Ramos (cell line): ENCODE measurements at regions not wholly inside any gene's neighbourhood (a gene's known extent, or its start where the extent isn't known, plus 50 kb on each side); places are given as distances from the start of the nearest gene placed in this dataset.
"Not testable (repeated sequence)": the region's sequence is repeated elsewhere in the genome, so short reads cannot be mapped to it uniquely, and the experiment has no call there.

Experiments
- in situ Hi-C: fragments of 300-500 bp; cut with MboI; formaldehyde crosslinking; loops from one replicate; pipeline ENCODE4 v1.14.3; 2022; ENCODE audit warnings: low sequenced_read_pairs; ENCODE audit not compliant: unreplicated experiment

DNA sequence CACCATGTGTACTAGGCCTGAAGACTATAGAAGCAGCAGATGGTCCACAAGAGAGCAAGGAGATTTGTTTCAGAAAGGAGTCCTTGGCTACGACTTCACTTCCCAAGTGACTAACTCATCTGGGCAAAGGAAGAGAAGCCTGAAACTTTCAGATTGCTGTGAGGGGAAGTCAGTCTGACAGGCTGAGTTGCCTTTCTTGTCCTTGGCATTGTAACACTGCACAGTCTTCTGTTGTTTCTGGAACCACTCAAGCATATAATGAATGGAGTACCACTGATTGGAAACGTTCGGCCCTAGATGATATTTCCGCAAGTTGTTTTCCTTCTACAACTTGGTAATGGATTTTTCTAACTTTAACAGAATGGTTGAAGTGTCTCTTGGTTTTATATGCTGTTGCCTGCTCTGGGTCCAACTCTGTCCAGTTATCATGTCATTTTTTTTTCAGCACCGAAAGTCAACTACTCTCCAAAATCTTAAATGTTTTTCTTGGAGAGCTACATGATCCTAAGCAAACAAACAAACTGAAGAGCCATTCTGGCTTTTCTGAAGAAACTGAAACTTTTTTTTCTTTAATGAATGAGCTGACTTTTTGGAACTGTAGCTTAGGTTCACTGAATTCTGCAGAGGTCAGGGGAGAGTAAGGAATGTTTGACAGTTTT lies 685.7 kb downstream of the MECOM start:
- in situ Hi-C loops, result no loop called here

DNA sequence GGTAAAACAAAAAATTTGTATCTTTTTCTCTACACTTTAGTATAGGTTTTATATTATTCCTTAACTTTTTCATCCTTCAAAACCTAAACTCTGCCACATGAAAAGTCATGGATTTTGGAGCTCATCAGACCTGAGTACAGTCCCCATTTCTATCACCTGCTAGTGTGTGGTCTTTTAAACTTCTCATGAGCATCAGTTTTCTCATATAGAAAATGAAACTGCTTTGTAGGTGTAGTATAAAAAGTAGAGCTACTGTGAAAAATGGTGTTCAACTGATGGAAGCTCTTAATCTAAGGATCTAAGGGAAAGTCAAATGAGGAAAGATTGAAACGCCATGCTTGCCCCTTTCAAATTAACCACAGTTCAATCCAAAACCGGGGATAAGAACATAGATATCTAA lies 686.5 kb downstream of the MECOM start:
- in situ Hi-C loops, result no loop called here

DNA sequence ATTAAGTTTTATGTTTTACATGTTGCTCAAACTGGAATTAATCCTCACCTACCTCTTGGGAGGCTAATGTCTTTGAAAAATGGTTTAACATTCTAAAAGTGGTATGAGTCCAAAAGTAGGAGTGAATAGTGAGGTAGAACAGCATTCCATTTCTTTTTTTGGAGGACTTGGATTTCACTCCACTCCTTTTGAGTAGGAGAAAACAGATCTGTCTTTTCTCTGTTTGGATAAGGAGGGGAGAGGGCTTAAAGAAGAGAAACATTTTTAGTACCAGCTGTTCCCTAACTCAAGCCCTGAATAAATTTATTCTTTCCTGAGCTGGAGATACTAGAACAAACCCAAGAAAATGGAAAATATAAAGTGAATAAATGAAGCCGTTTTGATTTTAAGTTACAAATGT lies 687.9 kb downstream of the MECOM start:
- in situ Hi-C loops, result no loop called here

DNA sequence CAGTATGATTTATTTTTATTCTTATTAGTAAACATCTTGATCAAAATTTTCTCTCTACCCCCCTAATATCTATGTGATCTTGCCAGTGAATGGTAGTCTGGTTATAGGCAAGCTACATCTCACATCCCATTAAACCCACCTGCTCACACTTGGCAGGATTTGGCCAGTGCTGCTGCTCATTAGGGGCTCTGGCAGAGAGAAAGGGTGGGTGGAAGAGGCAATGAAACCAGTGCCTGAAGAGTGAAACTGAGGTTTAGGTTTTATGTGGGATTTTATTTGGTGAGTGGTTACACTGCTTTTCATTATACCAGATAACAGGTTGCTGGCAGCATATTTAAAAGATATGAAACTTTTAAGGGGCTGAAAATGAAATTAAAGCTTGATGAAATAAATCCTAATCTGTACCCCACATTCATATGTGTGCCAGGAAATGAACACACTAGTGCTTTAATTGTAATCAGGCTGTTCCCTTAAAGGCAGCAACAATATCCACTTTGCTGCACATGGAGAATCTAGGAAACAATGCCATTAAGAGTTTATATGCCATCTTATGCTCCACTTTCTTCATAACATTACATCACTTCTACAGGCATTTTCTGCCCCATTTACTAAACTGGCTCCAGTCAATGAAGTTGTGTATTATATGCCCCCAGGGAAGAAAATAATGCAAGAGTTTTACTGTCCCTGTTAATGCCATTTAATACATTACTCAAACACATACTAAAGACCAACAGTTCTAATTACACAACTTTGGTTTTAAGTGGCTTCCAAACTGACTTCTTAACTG lies 688.7 kb downstream of the MECOM start:
- in situ Hi-C loops, result no loop called here

DNA sequence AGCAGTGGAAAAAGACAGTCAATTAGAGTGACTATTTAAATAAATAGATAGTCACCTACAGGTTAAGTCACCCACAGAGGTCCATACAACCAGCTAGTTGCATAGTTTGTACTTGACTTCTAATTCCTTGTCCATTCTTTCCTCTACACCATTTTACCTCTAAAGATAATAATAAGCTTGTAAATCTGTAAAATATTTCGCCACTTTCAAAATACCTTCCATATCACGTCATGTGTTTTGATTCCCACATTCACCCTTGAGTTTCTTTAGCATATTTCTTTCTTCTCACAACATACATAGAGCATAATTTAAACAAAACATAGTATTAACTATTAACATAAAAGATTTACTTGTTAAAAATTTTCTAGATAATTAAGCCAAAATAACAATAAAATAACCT lies 689.6 kb downstream of the MECOM start:
- in situ Hi-C loops, result no loop called here

DNA sequence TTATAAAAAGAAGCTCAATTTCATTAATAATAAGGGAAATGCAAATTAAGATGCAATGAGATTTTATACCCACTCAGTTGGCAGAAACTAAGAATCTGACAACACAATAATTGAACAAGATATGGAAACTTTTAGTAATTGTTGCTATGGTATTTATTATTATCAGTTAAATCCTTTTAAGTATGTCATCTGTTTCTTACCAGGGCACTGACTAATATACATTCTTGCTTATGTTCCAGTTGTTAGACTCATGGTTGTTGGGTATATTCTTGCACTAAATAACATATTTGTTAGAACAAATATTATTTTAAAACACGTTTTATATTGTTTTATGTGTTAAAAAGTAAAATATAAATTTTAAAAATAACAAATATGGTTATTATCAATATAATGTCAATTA lies 690.3 kb downstream of the MECOM start:
- in situ Hi-C loops, result no loop called here

DNA sequence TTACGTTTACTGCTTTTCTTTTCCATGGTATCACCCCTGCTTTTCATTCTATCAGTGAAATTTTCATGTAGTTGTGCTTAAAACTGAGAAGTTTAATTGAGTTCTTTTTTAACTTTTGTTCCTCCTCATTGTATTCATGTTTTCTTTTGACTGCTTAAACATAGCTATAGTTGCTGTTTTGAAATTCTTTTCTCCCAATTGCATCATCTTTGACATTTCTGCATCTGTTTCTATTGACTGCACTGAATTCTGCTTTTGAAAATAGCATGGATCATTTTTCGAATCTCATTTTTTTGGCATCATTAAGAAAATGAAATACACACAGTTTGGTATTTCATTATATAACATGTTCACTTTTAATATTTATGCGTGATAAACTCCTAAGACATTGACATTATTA lies 694.9 kb downstream of the MECOM start:
- in situ Hi-C loops, result no loop called here

DNA sequence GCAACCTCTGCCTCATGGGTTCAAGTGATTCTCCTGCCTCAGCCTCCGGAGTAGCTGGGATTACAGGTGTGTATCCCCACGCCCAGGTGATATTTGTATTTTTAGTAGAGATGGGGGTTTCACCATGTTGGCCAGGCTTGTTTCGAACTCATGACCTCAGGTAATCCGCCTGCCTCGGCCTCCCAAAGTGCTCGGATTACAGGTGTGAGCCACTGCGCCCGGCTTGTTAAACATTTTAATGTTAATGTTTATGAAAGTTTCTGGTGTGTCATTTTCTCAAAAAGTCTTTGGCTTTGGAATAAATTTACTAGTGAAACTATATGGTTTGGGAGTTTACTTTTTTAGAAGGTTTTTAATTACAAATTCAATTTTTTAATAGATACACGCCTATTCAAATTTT lies 698.8 kb downstream of the MECOM start:
- in situ Hi-C loops, result no loop called here

DNA sequence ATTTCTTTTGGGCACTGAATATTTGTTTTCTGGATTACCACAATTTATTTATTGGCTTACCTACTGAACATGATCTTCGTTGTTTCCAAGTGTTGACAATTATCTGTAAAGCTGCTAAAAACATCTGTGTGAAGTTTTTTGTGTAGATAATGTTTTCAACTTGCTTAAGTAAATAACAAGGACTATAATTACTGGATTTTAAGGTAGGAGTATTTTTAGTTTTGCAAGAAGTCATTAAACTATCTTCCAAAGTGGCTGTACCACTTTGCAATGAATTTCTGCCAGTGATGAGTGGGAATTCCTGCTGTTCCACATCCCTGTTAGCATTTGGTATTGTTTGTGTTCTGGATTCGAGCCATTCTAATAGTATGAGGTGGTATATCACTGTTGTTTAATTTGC lies 702.2 kb downstream of the MECOM start:
- in situ Hi-C loops, result no loop called here

DNA sequence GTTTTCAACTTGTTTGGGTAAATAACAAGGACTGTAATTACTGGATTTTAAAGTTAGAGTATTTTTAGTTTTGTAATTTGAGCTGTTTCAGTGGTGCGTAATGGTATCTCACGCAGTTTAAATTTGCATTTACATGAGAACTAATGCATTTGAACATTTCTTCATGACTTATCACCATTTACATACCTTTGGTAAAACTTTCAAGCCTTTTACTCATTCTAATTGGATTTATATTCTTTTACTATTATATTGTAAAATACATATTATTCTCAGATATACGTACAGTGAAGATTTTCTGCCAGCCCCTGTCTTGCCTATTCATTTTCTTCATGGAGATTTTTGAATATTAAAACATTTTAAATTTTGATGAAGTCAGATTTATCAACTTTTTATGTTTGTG lies 703.8 kb downstream of the MECOM start:
- in situ Hi-C loops, result no loop called here

DNA sequence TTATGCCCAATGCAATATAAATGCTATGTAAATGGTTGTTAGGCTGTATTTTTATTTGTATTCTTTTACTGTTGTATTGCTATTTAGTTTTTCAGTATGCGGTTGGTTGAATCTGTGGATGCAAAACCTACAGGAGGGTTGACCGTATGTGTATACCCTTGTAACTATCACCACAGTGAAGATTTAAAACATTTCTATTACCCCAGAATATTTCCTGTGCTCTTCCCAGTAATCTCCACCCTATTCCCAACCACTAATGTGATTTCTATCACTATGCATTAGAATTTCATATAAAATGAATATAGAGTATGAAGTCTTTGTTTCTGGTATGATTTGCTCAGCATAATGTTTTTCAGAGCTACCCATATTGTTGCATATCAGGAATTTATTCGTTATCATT lies 705.0 kb downstream of the MECOM start:
- in situ Hi-C loops, result no loop called here

DNA sequence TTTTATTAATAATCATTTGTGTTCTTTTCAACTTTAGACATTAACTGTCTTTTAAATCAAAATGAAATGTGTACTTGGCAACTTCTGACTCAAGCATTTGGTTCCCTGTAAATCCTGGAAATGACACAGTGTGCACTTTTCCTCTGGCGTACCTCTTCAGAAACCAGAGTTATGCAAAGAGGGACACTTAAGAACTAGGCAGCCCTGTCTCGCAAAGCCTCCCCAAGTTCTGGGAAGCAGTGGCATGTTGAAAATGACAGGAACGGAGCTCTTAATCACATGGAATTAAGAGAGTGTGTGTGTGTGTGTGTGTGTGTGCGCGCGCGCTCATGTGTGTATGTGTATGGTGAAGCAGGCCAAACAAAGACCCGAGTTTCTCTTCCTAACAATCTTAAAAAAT lies 707.4 kb downstream of the MECOM start:
- in situ Hi-C loops, result no loop called here

DNA sequence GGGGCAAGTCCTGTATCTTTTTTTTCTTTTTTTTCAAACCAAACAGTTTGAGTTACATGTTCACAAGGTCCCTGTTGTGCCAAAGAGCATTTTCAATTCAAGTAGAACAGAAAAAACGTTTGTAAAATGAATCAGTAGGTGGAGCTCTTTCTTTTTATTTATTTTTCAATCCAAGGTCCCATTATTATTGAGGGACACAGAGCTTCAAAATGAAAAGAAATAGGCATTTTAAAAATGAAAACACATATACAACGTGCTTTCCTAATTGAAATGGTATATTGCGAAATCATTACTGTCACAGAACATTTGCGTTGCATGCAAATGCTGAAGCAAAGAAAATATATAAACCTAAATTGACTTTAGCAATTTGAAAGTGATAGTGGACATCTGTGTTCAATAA lies 711.0 kb downstream of the MECOM start:
- in situ Hi-C loops, result no loop called here

DNA sequence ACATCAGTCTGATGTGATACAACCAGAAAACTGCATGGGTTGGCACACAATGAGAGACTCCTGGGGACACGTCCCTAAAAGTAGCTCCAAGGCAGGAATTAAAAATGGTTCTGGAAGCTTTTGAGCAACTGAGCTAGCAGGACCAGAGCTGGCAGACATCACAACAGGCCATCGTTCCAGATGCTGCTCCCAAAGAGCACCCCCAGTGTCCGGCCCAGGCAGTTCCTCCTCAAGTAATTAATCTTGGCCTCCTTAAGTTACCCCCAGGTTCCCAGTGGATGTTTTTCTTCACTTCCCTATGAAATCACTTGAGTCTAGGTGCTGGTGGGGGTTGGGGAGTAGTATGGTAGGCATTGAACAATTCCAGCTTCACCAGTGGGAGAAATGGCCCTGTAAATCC lies 711.6 kb downstream of the MECOM start:
- in situ Hi-C loops, result no loop called here

DNA sequence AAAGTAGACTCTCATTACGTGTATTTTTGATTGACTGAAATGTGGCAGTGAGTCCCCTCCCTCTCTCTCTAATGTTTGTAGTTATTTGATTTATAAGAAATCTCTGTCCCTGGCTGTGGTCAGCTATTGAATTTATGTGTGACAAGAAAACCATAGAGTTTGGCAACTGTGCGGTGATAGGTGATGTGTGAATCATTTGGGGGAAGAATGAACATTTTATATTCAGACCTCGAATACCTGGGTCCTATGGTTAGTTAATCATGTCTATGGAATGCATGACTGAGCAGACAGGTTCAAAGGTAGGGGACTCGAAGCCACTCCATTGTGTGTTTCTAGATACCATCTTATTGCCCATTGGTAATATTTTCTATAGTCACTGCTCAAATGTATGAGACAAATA lies 712.1 kb downstream of the MECOM start:
- in situ Hi-C loops, result no loop called here

DNA sequence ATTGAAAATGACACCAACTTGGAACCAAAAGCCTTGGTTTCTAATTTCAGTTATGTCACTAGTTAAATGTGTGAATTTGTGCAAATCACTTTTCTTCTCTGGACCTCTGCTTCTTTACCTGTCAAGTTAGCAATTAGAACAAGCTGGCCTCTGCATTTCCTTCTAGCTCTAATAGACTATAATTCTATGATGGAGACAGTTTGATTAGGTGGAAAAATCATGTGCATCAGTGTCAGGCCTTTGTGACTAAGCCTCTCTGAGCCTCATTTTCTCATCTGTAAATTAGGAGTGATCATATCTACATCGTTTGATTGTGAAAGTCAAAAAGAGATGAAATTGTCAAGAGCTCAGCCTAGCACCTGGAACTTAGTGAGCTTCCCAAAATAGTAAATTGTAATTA lies 712.9 kb downstream of the MECOM start:
- in situ Hi-C loops, result no loop called here

DNA sequence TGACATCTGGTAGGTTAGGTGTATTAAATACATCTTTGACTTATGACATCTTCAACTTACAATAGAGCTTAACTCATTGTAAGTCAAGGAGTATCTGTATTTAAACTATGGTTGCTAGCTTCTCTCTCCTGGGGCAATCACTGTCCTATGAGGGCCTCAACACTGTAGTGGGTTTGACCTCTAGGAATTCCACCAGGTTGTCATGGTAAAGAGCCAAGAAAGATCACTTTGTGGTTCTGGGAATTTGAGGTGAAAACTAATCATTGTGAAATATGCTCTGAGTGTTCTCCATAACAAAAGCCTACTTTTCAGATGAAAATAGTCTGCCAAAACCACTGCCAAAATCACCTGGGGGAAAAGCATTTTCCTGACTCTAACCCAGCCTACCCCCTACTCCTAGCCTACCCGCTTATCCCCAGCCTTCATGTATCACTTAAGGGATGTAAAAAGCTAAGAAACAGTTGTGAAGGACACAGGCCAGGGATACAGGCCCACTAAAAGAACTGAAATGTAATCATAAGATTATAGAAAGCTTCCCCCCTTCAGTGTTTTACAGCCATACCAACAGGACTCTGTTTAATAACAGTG lies 723.8 kb downstream of the MECOM start:
- in situ Hi-C loops, result no loop called here

DNA sequence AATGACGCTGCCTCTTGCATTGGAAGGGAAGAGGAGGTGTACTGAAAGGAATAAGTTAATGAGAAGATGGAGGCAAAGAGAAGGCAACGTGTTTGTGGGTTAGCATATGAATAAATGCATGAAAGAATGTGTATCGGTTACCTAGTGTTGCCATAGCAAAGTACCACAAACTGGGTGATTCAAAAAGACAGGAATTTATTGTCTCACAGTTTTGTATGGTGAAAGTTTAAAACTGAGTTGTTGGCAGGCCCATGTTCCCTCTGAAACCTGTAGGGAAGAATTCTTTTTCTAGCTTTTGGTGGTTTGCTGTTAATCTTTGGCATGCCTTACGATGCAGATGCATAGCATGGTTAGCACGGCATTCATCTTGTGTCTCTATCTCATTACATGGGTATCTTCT lies 729.9 kb downstream of the MECOM start:
- in situ Hi-C loops, result no loop called here

DNA sequence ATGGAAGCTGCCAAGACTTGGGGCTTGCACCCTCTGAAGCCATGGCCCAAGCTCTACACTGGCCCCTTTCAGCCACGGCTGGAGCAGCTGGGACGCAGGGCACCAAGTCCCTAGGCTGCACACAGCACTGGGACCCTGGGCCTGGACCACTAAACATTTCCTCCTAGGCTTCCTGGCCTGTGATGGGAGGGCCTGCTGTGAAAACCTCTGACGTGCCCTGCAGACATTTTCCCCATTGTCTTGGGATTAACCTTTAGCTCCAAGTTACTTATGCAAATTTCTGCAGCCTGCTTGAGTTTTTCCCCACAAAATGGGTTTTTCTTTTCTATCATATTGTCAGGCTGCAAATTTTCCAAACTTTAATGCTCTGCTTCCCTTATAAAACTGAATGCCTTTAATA lies 733.5 kb downstream of the MECOM start:
- in situ Hi-C loops, result not testable (repeated sequence)

DNA sequence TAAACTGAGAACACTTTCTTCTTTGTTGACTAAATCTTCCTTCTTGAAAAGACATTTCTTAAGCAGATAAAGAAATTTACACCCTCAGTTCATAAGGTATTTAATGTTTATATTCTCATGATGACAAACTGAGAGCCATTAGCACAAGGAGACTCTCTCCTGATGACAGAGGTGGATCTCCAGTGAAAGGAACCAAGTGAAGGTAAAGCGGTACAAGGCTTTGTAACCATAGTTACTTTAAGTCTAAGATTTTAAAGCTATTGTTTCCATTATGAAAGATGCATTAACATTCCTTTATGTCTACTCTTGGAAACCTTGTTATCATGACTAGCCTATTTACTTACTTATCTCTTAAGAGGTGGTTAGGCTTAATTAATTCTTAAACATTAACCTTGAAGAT lies 737.1 kb downstream of the MECOM start:
- in situ Hi-C loops, result no loop called here

DNA sequence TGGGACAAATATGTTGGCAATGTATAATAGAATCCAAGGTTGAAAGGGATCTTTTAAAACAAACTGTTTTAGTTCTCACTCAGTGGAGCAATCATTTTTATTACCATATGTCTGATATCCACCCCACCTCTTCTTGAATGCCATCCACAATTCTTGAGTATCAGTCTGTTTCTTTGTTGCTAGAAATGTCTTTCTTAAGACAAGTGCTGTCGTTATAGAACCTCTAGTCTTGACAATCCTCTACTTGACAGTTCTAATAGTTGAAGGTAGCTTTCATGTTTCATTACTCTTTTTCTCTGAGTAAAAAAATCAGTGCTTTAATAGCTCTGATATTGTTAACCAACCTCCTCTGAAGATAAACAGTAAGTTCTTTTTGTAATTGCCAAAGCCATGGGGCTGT lies 737.9 kb downstream of the MECOM start:
- in situ Hi-C loops, result no loop called here

DNA sequence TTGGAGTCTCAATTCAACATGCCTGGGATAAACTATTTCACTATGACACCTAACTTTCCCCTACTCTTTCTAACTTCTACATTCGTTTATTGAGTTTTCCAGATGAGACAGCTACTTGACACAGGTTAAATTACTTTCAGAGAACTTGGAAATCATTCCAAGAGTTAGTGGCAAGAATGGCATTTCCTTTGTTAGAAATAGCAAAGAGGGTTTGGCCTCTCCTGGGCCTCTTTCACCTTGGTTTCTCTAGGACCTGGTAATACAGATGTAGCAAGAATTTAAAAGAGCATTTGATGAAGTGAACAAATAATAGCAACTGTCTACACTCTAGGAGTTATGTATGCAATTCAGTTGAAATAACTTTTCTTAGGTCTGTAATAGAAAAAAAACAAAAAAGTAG lies 748.9 kb downstream of the MECOM start:
- in situ Hi-C loops, result no loop called here
